ENCODE measurements at regions not wholly inside any gene's neighbourhood (a gene's known extent, or its start where the extent isn't known, plus 50 kb on each side); places are given as distances from the start of the nearest gene placed in this dataset.
"Not testable (repeated sequence)": the region's sequence is repeated elsewhere in the genome, so short reads cannot be mapped to it uniquely, and the experiment has no call there.

- H3K9me3 ChIP-seq (ENCODE audit: control insufficient read depth, insufficient read depth, low read length): no peaks in the 10 kb centered on the region
- no peak for TF ChIP-seq CTCF (IDR thresholded peaks at IDR 0.05)
- H3K27me3 ChIP-seq (ENCODE audit: control insufficient read depth, insufficient read depth, low read length): no peaks in the 10 kb centered on the region
- Mint-ChIP-seq H3K4me3 (no peak overlapping the region), H3K27me3 (ENCODE audit: low read depth in 2 of 2) (no peaks in the 10 kb centered on the region), H3K36me3 (no peaks in the 10 kb centered on the region), H3K4me1 (no peaks in the 10 kb centered on the region), H3K27ac (no peak overlapping the region), H3K9me3 (peaks cover 10 to 20% of the 10 kb centered on the region in 2 donors)
- DNase-seq (no peak), ATAC-seq (no peak)
- no peaks in the 10 kb centered on the region for H3K4me1 ChIP-seq (ENCODE audit: control insufficient read depth, insufficient read depth, low read length)
- no peak overlapping the region for H3K27ac ChIP-seq (ENCODE audit: low read length)
- H3K36me3 ChIP-seq (ENCODE audit: control insufficient read depth, insufficient read depth, low read length): no peaks in the 10 kb centered on the region
- H3K4me3 ChIP-seq (ENCODE audit: low read length): no peak overlapping the region
- intact Hi-C loops (cut with micrococcal nuclease): no loop called here
Observed at GRCh38 chr4:92246384-92246783, 57.4 kb upstream of the GRID2 start.

- Mint-ChIP-seq H3K4me3 (no peak overlapping the region), H3K36me3 (no peaks in the 10 kb centered on the region), H3K27me3 (ENCODE audit: low read depth in 2 of 2) (no peaks in the 10 kb centered on the region), H3K27ac (no peak overlapping the region), H3K9me3 (peaks cover 11 to 23% of the 10 kb centered on the region in 2 donors), H3K4me1 (no peaks in the 10 kb centered on the region)
- DNase-seq: no peak
- Histone ChIP-seq H3K36me3 (ENCODE audit: control insufficient read depth, insufficient read depth, low read length) (no peaks in the 10 kb centered on the region), H3K4me1 (ENCODE audit: control insufficient read depth, insufficient read depth, low read length) (no peaks in the 10 kb centered on the region), H3K4me3 (ENCODE audit: low read length) (no peak overlapping the region), H3K27me3 (ENCODE audit: control insufficient read depth, insufficient read depth, low read length) (no peaks in the 10 kb centered on the region), H3K9me3 (ENCODE audit: control insufficient read depth, insufficient read depth, low read length) (peaks cover 8% of the 10 kb centered on the region), H3K27ac (ENCODE audit: low read length) (no peak overlapping the region)
- no peak for TF ChIP-seq CTCF (IDR thresholded peaks at IDR 0.05)
- intact Hi-C loops (cut with micrococcal nuclease): no loop called here
- 100% methylated on average over 1 of the region's 2 CpGs for WGBS (ENCODE audit: insufficient coverage)
- no peak for ATAC-seq
Observed at GRCh38 chr4:92249541-92249940, 54.2 kb upstream of the GRID2 start.

GRCh38 chr4:92251711-92252110 lies 52.1 kb upstream of the GRID2 start:
- Mint-ChIP-seq H3K36me3 (no peaks in the 10 kb centered on the region), H3K4me3 (no peak overlapping the region), H3K27ac (no peak overlapping the region), H3K27me3 (ENCODE audit: low read depth in 2 of 2) (no peaks in the 10 kb centered on the region), H3K9me3 (peaks cover 9 to 26% of the 10 kb centered on the region in 2 donors), H3K4me1 (no peaks in the 10 kb centered on the region)
- no peak for TF ChIP-seq CTCF (IDR thresholded peaks at IDR 0.05)
- Histone ChIP-seq H3K27me3 (ENCODE audit: control insufficient read depth, insufficient read depth, low read length) (no peaks in the 10 kb centered on the region), H3K27ac (ENCODE audit: low read length) (no peak overlapping the region), H3K9me3 (ENCODE audit: control insufficient read depth, insufficient read depth, low read length) (peaks cover 18% of the 10 kb centered on the region), H3K36me3 (ENCODE audit: control insufficient read depth, insufficient read depth, low read length) (no peaks in the 10 kb centered on the region), H3K4me1 (ENCODE audit: control insufficient read depth, insufficient read depth, low read length) (no peaks in the 10 kb centered on the region), H3K4me3 (ENCODE audit: low read length) (no peak overlapping the region)
- no peak for DNase-seq
- ATAC-seq: no peak
- WGBS (ENCODE audit: insufficient coverage): 89% methylated on average over 1 of the region's 1 CpG
- intact Hi-C loops (cut with micrococcal nuclease): no loop called here

GRCh38 chr4:92252358-92252757 lies 51.4 kb upstream of the GRID2 start:
- H3K4me3 ChIP-seq (ENCODE audit: low read length); H3K36me3 Mint-ChIP-seq; DNase-seq; H3K4me3 Mint-ChIP-seq; intact Hi-C loops (cut with micrococcal nuclease); H3K27ac ChIP-seq (ENCODE audit: low read length); H3K27ac Mint-ChIP-seq; H3K27me3 Mint-ChIP-seq (ENCODE audit: low read depth in 2 of 2); H3K27me3 ChIP-seq (ENCODE audit: control insufficient read depth, insufficient read depth, low read length); H3K4me1 Mint-ChIP-seq; H3K4me1 ChIP-seq (ENCODE audit: control insufficient read depth, insufficient read depth, low read length); H3K36me3 ChIP-seq (ENCODE audit: control insufficient read depth, insufficient read depth, low read length); ATAC-seq: not testable (repeated sequence)
- peaks cover 18% of the 10 kb centered on the region for H3K9me3 ChIP-seq (ENCODE audit: control insufficient read depth, insufficient read depth, low read length)
- H3K9me3 Mint-ChIP-seq: peaks cover 12 to 29% of the 10 kb centered on the region in 2 donors

Measured in natural killer cell (primary cell).